Lung (tissue), 11 donors: ENCODE measurements at regions not wholly inside any gene's neighbourhood (a gene's known extent, or its start where the extent isn't known, plus 50 kb on each side); places are given as distances from the start of the nearest gene placed in this dataset.

Experiments used
- ATAC-seq: fragments of 200-7000 bp; cut with Tn5 transposase; one replicate; pipeline ENCODE4 v1.9.1; 2020; ENCODE audit warnings: moderate number of reproducible peaks; ENCODE audit not compliant: insufficient read depth, low FRiP score
- DNase-seq, 3 donors: peaks; one replicate each; pipeline ENCODE4 v3.0.0-alpha.2; 2013 to 2017
- H3K27ac ChIP-seq, 2 donors: one replicate each; pipeline ENCODE4 v1.5.1; 2013; ENCODE audit warnings: mild to moderate bottlenecking in 2 of 2, moderate library complexity in 2 of 2, control low read depth in 1 of 2, inconsistent platforms in 1 of 2, low read depth in 1 of 2, low read length in 1 of 2
- H3K27me3 ChIP-seq, 3 donors: one replicate each; pipeline ENCODE4 v1.5.1; 2013; ENCODE audit warnings: low read length in 2 of 3; ENCODE audit not compliant: control insufficient read depth in 3 of 3, insufficient read depth in 3 of 3
- H3K36me3 ChIP-seq, 4 donors: one replicate each; pipeline ENCODE4 v1.5.1; 2013; ENCODE audit warnings: low read length in 4 of 4, mild to moderate bottlenecking in 1 of 4, moderate library complexity in 1 of 4; ENCODE audit not compliant: control insufficient read depth in 4 of 4, insufficient read depth in 4 of 4
- H3K4me1 ChIP-seq, 5 donors: one replicate each; pipeline ENCODE4 v1.5.1; 2013; ENCODE audit warnings: low read length in 5 of 5, mild to moderate bottlenecking in 2 of 5, moderate library complexity in 1 of 5; ENCODE audit not compliant: control insufficient read depth in 5 of 5, insufficient read depth in 5 of 5
- H3K4me3 ChIP-seq: one replicate; pipeline ENCODE4 v1.5.1; 2013; ENCODE audit warnings: mild to moderate bottlenecking, control low read depth, moderate library complexity
- H3K9ac ChIP-seq, 2 donors: one replicate each; pipeline ENCODE4 v1.5.1; 2013; ENCODE audit warnings: low read length in 2 of 2, control low read depth in 1 of 2; ENCODE audit not compliant: insufficient read depth in 1 of 2
- H3K9me3 ChIP-seq, 4 donors: one replicate each; pipeline ENCODE4 v1.5.1; 2013; ENCODE audit warnings: low read length in 3 of 4, mild to moderate bottlenecking in 1 of 4, moderate library complexity in 1 of 4; ENCODE audit not compliant: control insufficient read depth in 4 of 4, insufficient read depth in 3 of 4
- CTCF ChIP-seq: IDR thresholded peaks from 2 replicates; pipeline ENCODE4 v1.5.1; 2012; ENCODE audit warnings: mild to moderate bottlenecking; ENCODE audit errors: control extremely low read depth, extremely low read depth
- WGBS, 2 donors: extraction: QIAGEN DNeasy Blood & Tissue Kit; methylation state at CpG; one replicate each; pipeline ENCODE4 v1.1.7; 2013; 5-methylcytosine and 5-hydroxymethylcytosine counted together
- donor health status: control.
- donor health status: control.
- donor health status: Bipolar disorder and iron deficiency.
- donor health status: healthy.
- donor health status: DM: yes; HTN: yes; CAD: no.

DNA sequence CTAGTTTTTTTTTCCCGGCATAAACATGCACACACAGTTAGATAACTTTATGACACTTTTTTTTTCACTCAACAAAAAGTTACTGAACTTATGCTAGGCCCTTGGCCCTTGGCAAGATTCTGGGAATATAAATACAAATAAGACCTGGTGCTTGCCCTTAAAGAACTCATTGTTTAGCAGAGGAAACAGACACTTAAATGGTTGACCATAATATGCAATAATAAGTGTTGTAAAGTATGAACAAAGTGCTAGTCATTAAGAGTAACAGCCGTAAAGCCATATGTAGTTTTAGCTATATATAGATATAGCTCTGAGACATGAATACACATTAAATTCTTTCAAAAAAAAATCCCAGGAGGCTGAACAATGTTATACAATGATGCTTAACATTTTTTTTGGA lies 198.3 kb downstream of the CYYR1 start:
- no peaks in the 10 kb centered on the region for H3K36me3 ChIP-seq
- DNase-seq (no peak), ATAC-seq (no peak)
- H3K4me1 ChIP-seq: no peaks in the 10 kb centered on the region
- no peak overlapping the region for H3K9ac ChIP-seq
- H3K9me3 ChIP-seq: peaks cover 0 to 2% (median under 1%) of the 10 kb centered on the region in 4 donors
- no peaks in the 10 kb centered on the region for H3K27me3 ChIP-seq
- TF ChIP-seq CTCF: no peak
- no peak overlapping the region for H3K27ac ChIP-seq
- 81 to 84% methylated on average over 2 of the region's 2 CpGs for WGBS, 2 donors
- no peak overlapping the region for H3K4me3 ChIP-seq

DNA sequence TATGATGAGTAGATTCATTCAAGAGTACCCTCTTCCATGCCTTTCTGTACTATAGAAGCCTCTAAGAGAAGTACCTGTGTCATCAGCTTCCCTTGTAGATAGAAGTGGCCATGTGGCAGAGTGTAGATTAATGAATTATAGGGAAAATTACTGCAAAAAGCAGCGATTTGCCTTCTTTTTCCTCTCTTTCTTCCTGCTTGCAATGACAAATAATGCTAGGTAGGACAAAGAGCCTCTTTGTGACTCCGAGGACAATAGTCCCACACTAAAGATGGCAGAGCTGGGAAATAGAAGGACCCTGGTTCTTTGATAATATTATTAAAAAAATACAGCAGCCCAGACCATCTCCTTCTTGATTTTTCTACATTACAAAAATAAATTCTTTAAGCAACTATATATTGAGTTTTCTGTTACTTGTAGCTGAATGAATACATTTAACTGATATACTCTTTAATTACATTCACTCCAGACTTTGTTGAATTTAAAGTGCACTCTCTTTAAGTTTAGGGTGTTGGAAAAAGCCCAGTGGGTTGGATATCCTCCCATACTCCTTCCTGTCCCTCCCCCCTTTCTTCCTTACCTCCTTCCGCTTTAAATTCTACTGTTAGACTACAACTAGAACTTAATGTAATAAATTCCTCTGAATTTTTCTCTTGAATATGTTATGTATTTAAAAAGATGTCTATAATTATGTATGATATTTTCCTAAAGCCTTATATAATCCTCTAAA lies 198.2 kb upstream of the APP start:
- Histone ChIP-seq H3K9me3 (no peaks in the 10 kb centered on the region), H3K27me3 (no peaks in the 10 kb centered on the region), H3K4me1 (no peaks in the 10 kb centered on the region), H3K9ac (no peak overlapping the region), H3K4me3 (no peak overlapping the region), H3K36me3 (no peaks in the 10 kb centered on the region), H3K27ac (no peak overlapping the region)
- WGBS, 2 donors: 82 to 85% methylated on average over 3 of the region's 3 CpGs
- no peak for DNase-seq
- ATAC-seq: no peak
- TF ChIP-seq CTCF: no peak

GRCh38 chr21:26366781-26367180 lies 196.2 kb upstream of the APP start:
- Histone ChIP-seq H3K4me3 (no peak overlapping the region), H3K27ac (no peak overlapping the region), H3K27me3 (no peaks in the 10 kb centered on the region), H3K9ac (no peak overlapping the region), H3K9me3 (no peaks in the 10 kb centered on the region), H3K4me1 (no peaks in the 10 kb centered on the region), H3K36me3 (no peaks in the 10 kb centered on the region)
- no peak for TF ChIP-seq CTCF
- DNase-seq: no peak
- WGBS, 2 donors: 83 to 94% methylated on average over 2 of the region's 2 CpGs
- no peak for ATAC-seq

DNA sequence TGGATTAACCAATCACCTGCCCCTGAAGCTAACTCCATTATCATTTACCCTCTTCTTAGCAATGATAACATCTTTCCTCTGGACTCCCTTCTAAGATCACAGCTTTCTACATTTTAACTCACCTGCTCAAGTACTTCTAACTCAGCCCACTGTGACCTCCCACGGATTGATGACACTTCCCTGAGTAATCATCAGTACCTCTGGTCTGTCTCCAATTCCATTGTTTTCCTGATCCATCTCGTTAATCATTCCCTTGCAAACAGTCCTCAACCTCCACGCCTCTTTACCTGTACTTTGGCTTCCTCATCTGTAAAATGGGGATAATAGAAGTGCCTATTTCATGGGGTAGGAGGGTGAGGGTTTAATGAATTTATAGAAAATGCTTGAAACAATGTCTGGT lies 195.3 kb upstream of the APP start:
- no peak for ATAC-seq
- H3K4me3 ChIP-seq: no peak overlapping the region
- H3K36me3 ChIP-seq: no peaks in the 10 kb centered on the region
- H3K27me3 ChIP-seq: no peaks in the 10 kb centered on the region
- no peak overlapping the region for H3K9ac ChIP-seq
- H3K27ac ChIP-seq: no peak overlapping the region
- no peak for DNase-seq
- H3K4me1 ChIP-seq: no peaks in the 10 kb centered on the region
- WGBS, 2 donors: 76 to 84% methylated on average over 3 of the region's 3 CpGs
- H3K9me3 ChIP-seq: no peaks in the 10 kb centered on the region
- no peak for TF ChIP-seq CTCF
